Gastroesophageal sphincter (tissue), 4 donors: ENCODE measurements at regions not wholly inside any gene's neighbourhood (a gene's known extent, or its start where the extent isn't known, plus 50 kb on each side); places are given as distances from the start of the nearest gene placed in this dataset.

Experiments
- ATAC-seq: fragments of 150-250 bp; one replicate; pipeline ENCODE4 v1.9.1; 2016; ENCODE audit warnings: mild to moderate bottlenecking, moderate library complexity
- H3K27ac ChIP-seq, 4 donors: fragments of 200-600 bp; sonication (generic) in 3 of 4; 1 replicate in 3 of 4; 2 replicates in 1 of 4; pipeline ENCODE4 v1.5.1; 2016 to 2019
- H3K27me3 ChIP-seq: fragments of 200-600 bp; sonication (generic); one replicate; pipeline ENCODE4 v1.5.1; 2019
- H3K36me3 ChIP-seq, 2 donors: fragments of 200-600 bp; sonication (generic); one replicate each; pipeline ENCODE4 v1.5.1; 2019; ENCODE audit warnings: control low read depth in 1 of 2
- H3K4me1 ChIP-seq, 3 donors: fragments of 200-600 bp; sonication (generic); 1 replicate in 2 of 3; 2 replicates in 1 of 3; pipeline ENCODE4 v1.5.1; 2016 to 2019; ENCODE audit warnings: control low read depth in 2 of 3
- H3K4me3 ChIP-seq, 2 donors: fragments of 200-600 bp; sonication (generic); one replicate each; pipeline ENCODE4 v1.5.1; 2019; ENCODE audit warnings: mild to moderate bottlenecking in 1 of 2, moderate library complexity in 1 of 2
- H3K9me3 ChIP-seq, 3 donors: fragments of 200-600 bp; sonication (generic); one replicate each; pipeline ENCODE4 v1.5.1; 2017 to 2019; ENCODE audit warnings: control low read depth in 2 of 3
- CTCF ChIP-seq, 4 experiments: fragments of 200-600 bp in 2 of 4; fragments of 450-650 bp in 2 of 4; sonication (generic) in 1 of 4; IDR thresholded peaks; one replicate each; pipeline ENCODE4 v1.5.1; 2017 to 2019; ENCODE audit warnings: antibody characterized with exemption in 4 of 4, mild to moderate bottlenecking in 2 of 4, moderate library complexity in 2 of 4
- EP300 ChIP-seq: sonication (generic); formaldehyde crosslinking; IDR thresholded peaks from one replicate; pipeline ENCODE4 v1.6.1; 2017; ENCODE audit warnings: antibody characterized with exemption, mild to moderate bottlenecking
- POLR2A ChIP-seq, 2 donors: fragments of 450-650 bp; IDR thresholded peaks; one replicate each; pipeline ENCODE4 v1.6.1; 2017; ENCODE audit warnings: antibody characterized with exemption in 2 of 2, mild to moderate bottlenecking in 2 of 2, moderate library complexity in 1 of 2
- POLR2AphosphoS5 ChIP-seq: sonication (generic); formaldehyde crosslinking; IDR thresholded peaks from one replicate; pipeline ENCODE4 v1.6.1; 2017; ENCODE audit warnings: antibody characterized with exemption
- WGBS, 2 donors: methylation state at CpG; one replicate each; pipeline ENCODE4 v1.1.5; 2018; ENCODE audit warnings: low coverage in 1 of 2; 5-methylcytosine and 5-hydroxymethylcytosine counted together

DNA sequence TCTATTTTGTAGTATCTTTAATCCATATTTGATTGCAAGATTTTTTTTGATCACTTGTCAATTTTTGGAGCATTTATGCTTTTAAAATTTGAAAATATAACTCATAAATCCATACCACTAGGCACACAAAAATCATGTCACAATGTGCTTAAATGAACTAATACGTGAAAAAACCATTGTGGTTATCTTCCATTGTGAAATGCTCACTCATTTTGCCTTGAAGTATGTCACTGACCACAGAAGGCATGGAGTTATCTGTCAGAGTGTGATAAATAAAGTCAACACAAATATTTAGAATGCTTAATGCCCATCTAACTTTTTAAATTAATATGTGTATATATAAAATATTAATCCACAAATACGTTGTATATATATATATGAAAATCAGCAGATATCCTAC lies 347.2 kb downstream of the PTPRC start:
- Histone ChIP-seq H3K9me3 (no peaks in the 10 kb centered on the region), H3K4me1 (no peaks in the 10 kb centered on the region), H3K27me3 (no peaks in the 10 kb centered on the region), H3K27ac (no peak overlapping the region), H3K36me3 (no peaks in the 10 kb centered on the region), H3K4me3 (no peak overlapping the region)
- no peak for TF ChIP-seq CTCF (IDR thresholded peaks at IDR 0.05)
- TF ChIP-seq POLR2A (IDR thresholded peaks at IDR 0.05) = no peak
- TF ChIP-seq POLR2AphosphoS5 = no peak
- no peak for TF ChIP-seq EP300
- ATAC-seq = no peak
- WGBS, 2 donors = 83 to 94% methylated on average over 2 of the region's 2 CpGs

GRCh38 chr1:198986442-198986841 lies 347.6 kb downstream of the PTPRC start:
- H3K9me3 ChIP-seq = no peaks in the 10 kb centered on the region
- H3K4me1 ChIP-seq = no peaks in the 10 kb centered on the region
- H3K4me3 ChIP-seq = no peak overlapping the region
- no peak overlapping the region for H3K27ac ChIP-seq
- H3K27me3 ChIP-seq = no peaks in the 10 kb centered on the region
- 59 to 67% methylated on average over 1 of the region's 1 CpG for WGBS, 2 donors
- ATAC-seq = no peak
- TF ChIP-seq POLR2AphosphoS5 (no peak), CTCF (IDR thresholded peaks at IDR 0.05) (no peak), POLR2A (IDR thresholded peaks at IDR 0.05) (no peak), EP300 (no peak)
- H3K36me3 ChIP-seq = no peaks in the 10 kb centered on the region

DNA sequence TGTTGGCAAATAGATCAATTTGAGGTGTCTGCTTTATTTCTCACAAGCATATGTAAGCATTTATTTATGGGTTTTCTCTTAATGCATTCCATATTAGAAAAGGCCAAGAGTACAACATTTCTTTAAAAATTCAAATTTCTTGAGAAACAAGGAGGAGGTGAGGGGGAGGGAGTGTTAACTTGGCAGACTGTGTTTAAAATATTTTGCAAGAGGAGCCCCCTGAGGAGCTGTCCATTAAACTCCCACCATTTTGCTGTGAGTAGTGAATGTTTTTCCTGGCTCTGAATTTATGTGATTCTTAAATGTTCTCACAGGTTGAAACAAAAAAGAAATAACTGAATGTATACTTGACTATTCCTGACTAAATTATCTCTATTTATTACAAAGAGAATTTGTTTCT lies 363.8 kb downstream of the PTPRC start:
- no peak for ATAC-seq
- H3K4me1 ChIP-seq = no peaks in the 10 kb centered on the region
- TF ChIP-seq CTCF (IDR thresholded peaks at IDR 0.05) (no peak), POLR2A (IDR thresholded peaks at IDR 0.05) (no peak), EP300 (no peak), POLR2AphosphoS5 (no peak)
- no peak overlapping the region for H3K4me3 ChIP-seq
- H3K9me3 ChIP-seq = no peaks in the 10 kb centered on the region
- H3K36me3 ChIP-seq = no peaks in the 10 kb centered on the region
- H3K27me3 ChIP-seq = no peaks in the 10 kb centered on the region
- no peak overlapping the region for H3K27ac ChIP-seq

- H3K4me3 ChIP-seq = no peak overlapping the region
- no peak for ATAC-seq
- WGBS, 2 donors = 93 to 100% methylated on average over 2 of the region's 2 CpGs
Measured at GRCh38 chr1:199007423-199007822, 368.6 kb downstream of the PTPRC start.

DNA sequence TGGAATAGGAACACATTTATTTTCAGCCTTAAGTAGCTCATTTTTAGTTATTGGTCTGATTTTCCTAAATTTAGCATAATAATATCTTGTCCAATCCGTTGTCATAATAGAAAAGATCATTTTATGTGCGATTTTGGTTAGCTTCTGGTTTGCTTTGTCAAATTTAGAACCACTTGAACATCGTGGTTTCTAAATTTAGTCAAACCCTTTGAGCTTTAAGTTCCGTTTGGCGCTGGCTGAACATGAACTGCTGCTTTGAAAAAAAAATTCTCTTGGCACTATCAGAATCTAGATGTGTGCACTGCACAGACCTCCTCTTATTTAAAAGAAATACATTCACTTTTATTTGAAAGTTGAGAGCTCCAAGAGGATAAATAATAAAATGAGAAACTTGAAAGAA lies 370.6 kb downstream of the PTPRC start:
- TF ChIP-seq POLR2A (IDR thresholded peaks at IDR 0.05) (no peak), CTCF (IDR thresholded peaks at IDR 0.05) (no peak), EP300 (no peak), POLR2AphosphoS5 (no peak)

More at GRCh38 chr1:199007423-199007822, 368.6 kb downstream of the PTPRC start:
- Histone ChIP-seq H3K36me3 (no peaks in the 10 kb centered on the region), H3K27ac (no peak overlapping the region), H3K9me3 (no peaks in the 10 kb centered on the region), H3K27me3 (no peaks in the 10 kb centered on the region), H3K4me1 (no peaks in the 10 kb centered on the region)
- TF ChIP-seq EP300 = no peak
- no peak for TF ChIP-seq POLR2AphosphoS5
- no peak for TF ChIP-seq POLR2A (IDR thresholded peaks at IDR 0.05)
- no peak for TF ChIP-seq CTCF (IDR thresholded peaks at IDR 0.05)

More for the DNA sequence above, 370.6 kb downstream of the PTPRC start:
- WGBS, 2 donors = 7% methylated on average over 5 of the region's 5 CpGs
- H3K27me3 ChIP-seq = no peaks in the 10 kb centered on the region
- no peaks in the 10 kb centered on the region for H3K9me3 ChIP-seq
- no peak overlapping the region for H3K27ac ChIP-seq
- no peaks in the 10 kb centered on the region for H3K36me3 ChIP-seq
- no peaks in the 10 kb centered on the region for H3K4me1 ChIP-seq
- H3K4me3 ChIP-seq = no peak overlapping the region
- ATAC-seq = no peak
